Breast epithelium (tissue), 4 donors: ENCODE measurements at regions not wholly inside any gene's neighbourhood (a gene's known extent, or its start where the extent isn't known, plus 50 kb on each side); places are given as distances from the start of the nearest gene placed in this dataset.

ENCODE experiments used
- DNase-seq, 2 donors: peaks; one replicate each; pipeline ENCODE4 v3.0.0-alpha.2; 2019; ENCODE audit warnings: low spot score in 2 of 2
- H3K27ac ChIP-seq, 2 donors: fragments of 200-600 bp; sonication (generic) in 1 of 2; one replicate each; pipeline ENCODE4 v1.5.1; 2016 to 2019; ENCODE audit warnings: mild to moderate bottlenecking in 1 of 2
- H3K27me3 ChIP-seq, 2 donors: fragments of 200-600 bp; sonication (generic) in 1 of 2; one replicate each; pipeline versions ENCODE4 v1.5.1 to v1.6.0; 2017 to 2019; ENCODE audit warnings: control low read depth in 1 of 2, mild to moderate bottlenecking in 1 of 2
- H3K36me3 ChIP-seq: fragments of 200-600 bp; one replicate; pipeline ENCODE4 v1.5.1; 2019
- H3K4me1 ChIP-seq, 2 donors: fragments of 200-600 bp; sonication (generic); one replicate each; pipeline ENCODE4 v1.5.1; 2016 to 2019; ENCODE audit warnings: control low read depth in 1 of 2
- H3K4me3 ChIP-seq, 3 donors: fragments of 200-600 bp; sonication (generic); 1 replicate in 2 of 3; 2 replicates in 1 of 3; pipeline ENCODE4 v1.5.1; 2016 to 2019; ENCODE audit warnings: mild to moderate bottlenecking in 3 of 3, moderate library complexity in 2 of 3
- H3K9me3 ChIP-seq, 2 donors: fragments of 200-600 bp; sonication (generic) in 1 of 2; one replicate each; pipeline ENCODE4 v1.5.1; 2016 to 2019; ENCODE audit warnings: control low read depth in 1 of 2
- POLR2A ChIP-seq: fragments of 450-650 bp; IDR thresholded peaks from one replicate; pipeline ENCODE4 v1.6.1; 2016; ENCODE audit warnings: antibody characterized with exemption, mild to moderate bottlenecking, moderate library complexity
- POLR2AphosphoS5 ChIP-seq, 3 donors: sonication (generic); formaldehyde crosslinking; IDR thresholded peaks; one replicate each; pipeline ENCODE4 v1.6.1; 2017; ENCODE audit warnings: antibody characterized with exemption in 3 of 3
- intact Hi-C: fragments of 100-400 bp; cut with DNase I; formaldehyde crosslinking; loops from one replicate; pipeline ENCODE4 v1.15.1; 2023; ENCODE audit warnings: low total_unique reads
- TF ChIP-seq, protein P1 (sequence below), 3 donors: fragments of 450-650 bp; IDR thresholded peaks; one replicate each; pipeline ENCODE4 v1.5.1; 2016 to 2017; ENCODE audit warnings: antibody characterized with exemption in 3 of 3, mild to moderate bottlenecking in 3 of 3, moderate library complexity in 3 of 3

DNA sequence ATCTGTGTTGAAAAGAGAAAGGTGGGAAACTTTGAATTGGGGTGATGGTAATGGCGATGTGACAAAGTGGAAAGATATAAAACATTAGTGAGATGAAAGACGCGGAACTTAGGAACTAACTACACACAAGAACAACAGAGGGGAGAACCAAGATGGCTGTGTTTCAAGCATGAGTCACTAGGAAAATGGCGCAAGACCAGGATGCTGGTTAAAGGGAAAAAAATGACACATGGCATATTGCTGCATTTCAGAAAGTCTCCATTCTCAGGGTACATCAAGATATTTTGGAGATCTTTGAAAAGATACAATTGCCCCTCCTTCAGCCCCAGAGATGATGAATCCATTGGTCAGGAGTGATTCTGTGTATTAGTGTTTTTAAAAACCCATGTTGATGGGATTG, 164.4 kb downstream of the FBXO8 start:
- H3K27ac ChIP-seq: no peak overlapping the region
- H3K4me3 ChIP-seq: no peak overlapping the region
- H3K9me3 ChIP-seq: no peaks in the 10 kb centered on the region
- no peaks in the 10 kb centered on the region for H3K4me1 ChIP-seq
- peaks cover 0 to 14% of the 10 kb centered on the region in 2 donors for H3K27me3 ChIP-seq
- no peak for DNase-seq
- H3K36me3 ChIP-seq: no peaks in the 10 kb centered on the region
- TF ChIP-seq, protein P1, sequence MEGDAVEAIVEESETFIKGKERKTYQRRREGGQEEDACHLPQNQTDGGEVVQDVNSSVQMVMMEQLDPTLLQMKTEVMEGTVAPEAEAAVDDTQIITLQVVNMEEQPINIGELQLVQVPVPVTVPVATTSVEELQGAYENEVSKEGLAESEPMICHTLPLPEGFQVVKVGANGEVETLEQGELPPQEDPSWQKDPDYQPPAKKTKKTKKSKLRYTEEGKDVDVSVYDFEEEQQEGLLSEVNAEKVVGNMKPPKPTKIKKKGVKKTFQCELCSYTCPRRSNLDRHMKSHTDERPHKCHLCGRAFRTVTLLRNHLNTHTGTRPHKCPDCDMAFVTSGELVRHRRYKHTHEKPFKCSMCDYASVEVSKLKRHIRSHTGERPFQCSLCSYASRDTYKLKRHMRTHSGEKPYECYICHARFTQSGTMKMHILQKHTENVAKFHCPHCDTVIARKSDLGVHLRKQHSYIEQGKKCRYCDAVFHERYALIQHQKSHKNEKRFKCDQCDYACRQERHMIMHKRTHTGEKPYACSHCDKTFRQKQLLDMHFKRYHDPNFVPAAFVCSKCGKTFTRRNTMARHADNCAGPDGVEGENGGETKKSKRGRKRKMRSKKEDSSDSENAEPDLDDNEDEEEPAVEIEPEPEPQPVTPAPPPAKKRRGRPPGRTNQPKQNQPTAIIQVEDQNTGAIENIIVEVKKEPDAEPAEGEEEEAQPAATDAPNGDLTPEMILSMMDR (IDR thresholded peaks at IDR 0.05): no peak
- TF ChIP-seq POLR2AphosphoS5 (IDR thresholded peaks at IDR 0.05) (no peak), POLR2A (no peak)
- intact Hi-C loops: no loop called here

DNA sequence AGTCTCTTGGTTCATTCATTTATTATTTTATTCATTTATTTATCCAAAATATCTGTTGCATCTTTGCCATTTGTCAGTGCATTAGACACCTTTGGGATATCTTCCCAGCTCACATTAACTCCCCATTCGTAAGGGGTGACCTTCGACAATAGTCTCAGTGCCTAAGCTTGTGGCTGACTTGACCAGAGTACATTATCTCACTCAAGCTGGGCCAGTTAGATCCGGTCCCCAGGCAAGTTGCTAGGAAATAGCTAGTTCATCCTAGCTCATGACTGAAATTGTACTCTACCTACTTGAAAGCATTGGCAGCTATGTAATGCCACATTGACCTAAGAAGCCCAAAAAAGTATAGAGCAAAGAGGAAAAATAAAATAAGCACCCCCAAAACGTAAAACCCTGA, 165.3 kb downstream of the FBXO8 start:
- H3K36me3 ChIP-seq: no peaks in the 10 kb centered on the region
- no peaks in the 10 kb centered on the region for H3K9me3 ChIP-seq
- DNase-seq: no peak
- H3K4me1 ChIP-seq: no peaks in the 10 kb centered on the region
- peaks cover 0 to 14% of the 10 kb centered on the region in 2 donors for H3K27me3 ChIP-seq
- no peak overlapping the region for H3K27ac ChIP-seq
- no peak overlapping the region for H3K4me3 ChIP-seq
- intact Hi-C loops: no loop called here
- no peak for TF ChIP-seq POLR2A
- TF ChIP-seq, protein P1 (IDR thresholded peaks at IDR 0.05): no peak
- TF ChIP-seq POLR2AphosphoS5 (IDR thresholded peaks at IDR 0.05): no peak

DNA sequence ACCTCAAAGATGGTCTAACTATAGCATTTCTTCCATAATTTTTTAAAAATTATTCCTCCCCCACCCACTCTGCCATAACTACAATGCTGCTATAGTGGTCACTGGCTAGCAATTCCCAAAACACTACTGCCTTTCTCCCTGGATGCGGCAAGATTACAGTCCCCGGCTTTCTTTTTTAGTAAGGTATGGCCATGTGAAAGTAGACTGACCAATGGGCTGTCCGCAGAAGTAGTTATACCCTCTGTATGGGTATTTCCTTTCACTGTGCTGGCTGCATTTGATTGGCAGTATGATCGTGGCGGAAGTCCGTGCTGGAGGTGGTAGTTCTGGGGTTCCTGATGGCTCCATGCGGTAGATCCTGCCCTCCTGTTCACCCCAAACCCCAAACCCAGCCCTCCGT, 166.0 kb downstream of the FBXO8 start:
- intact Hi-C loops: no loop called here
- H3K36me3 ChIP-seq: no peaks in the 10 kb centered on the region
- H3K4me1 ChIP-seq: no peaks in the 10 kb centered on the region
- no peak overlapping the region for H3K4me3 ChIP-seq
- TF ChIP-seq, protein P1 (IDR thresholded peaks at IDR 0.05): no peak
- TF ChIP-seq POLR2AphosphoS5 (IDR thresholded peaks at IDR 0.05): no peak
- no peak for TF ChIP-seq POLR2A
- H3K9me3 ChIP-seq: no peaks in the 10 kb centered on the region
- peaks cover 0 to 14% of the 10 kb centered on the region in 2 donors for H3K27me3 ChIP-seq
- no peak overlapping the region for H3K27ac ChIP-seq
- no peak for DNase-seq

DNA sequence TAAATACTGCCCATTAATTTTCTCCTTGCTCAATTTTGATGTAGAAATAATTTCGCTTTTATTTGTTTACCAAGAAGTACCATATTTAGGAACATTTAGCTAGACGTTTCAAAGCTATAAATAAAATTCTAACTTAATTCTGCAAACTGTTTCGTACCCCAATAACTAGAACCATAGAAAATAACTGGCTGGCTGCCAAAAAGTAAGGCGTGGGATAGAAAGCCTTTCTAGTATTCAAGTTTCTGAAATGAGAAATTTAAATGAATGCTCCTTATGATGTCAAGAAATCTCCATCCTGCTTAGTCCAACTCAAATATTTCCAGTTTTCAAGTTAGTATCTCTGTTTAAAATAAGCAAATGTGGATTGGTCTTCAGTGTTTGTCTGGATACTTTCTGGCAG, 167.4 kb downstream of the FBXO8 start:
- Histone ChIP-seq H3K27me3 (peaks cover 0 to 14% of the 10 kb centered on the region in 2 donors), H3K9me3 (no peaks in the 10 kb centered on the region), H3K36me3 (no peaks in the 10 kb centered on the region), H3K4me3 (no peak overlapping the region), H3K4me1 (no peaks in the 10 kb centered on the region), H3K27ac (no peak overlapping the region)
- TF ChIP-seq POLR2AphosphoS5 (IDR thresholded peaks at IDR 0.05) (no peak), POLR2A (no peak)
- TF ChIP-seq, protein P1 (IDR thresholded peaks at IDR 0.05): no peak
- DNase-seq: no peak
- intact Hi-C loops: no loop called here

DNA sequence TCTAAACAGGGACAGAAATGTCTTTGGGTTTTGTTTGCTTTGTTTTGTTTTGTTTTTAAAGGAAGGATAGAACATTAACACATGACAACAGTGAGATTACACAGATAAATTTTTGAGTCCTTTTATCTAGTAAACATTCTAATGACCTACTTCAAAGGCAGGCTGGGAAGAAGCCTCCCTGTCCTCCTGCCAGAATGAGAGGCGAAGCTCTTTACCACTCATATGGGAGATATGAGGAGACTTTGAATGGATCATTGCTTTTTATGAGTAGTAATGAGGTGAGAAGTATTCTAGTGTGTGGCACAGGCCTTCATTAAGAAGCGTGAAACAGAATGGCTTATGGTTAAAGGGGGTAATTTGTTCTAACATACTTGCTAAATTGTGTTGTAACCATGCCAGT, 172.0 kb downstream of the FBXO8 start:
- Histone ChIP-seq H3K4me1 (no peaks in the 10 kb centered on the region), H3K27me3 (peaks cover 0 to 5% of the 10 kb centered on the region in 2 donors), H3K36me3 (no peaks in the 10 kb centered on the region), H3K27ac (no peak overlapping the region), H3K9me3 (no peaks in the 10 kb centered on the region), H3K4me3 (no peak overlapping the region)
- no peak for DNase-seq
- intact Hi-C loops: no loop called here
- TF ChIP-seq POLR2AphosphoS5 (IDR thresholded peaks at IDR 0.05): no peak
- TF ChIP-seq POLR2A: no peak
- TF ChIP-seq, protein P1 (IDR thresholded peaks at IDR 0.05): no peak
